SH-SY5Y (cell line): ENCODE measurements at regions not wholly inside any gene's neighbourhood (a gene's known extent, or its start where the extent isn't known, plus 50 kb on each side); places are given as distances from the start of the nearest gene placed in this dataset.

ENCODE experiments used
- GATA2 ChIP-seq: IDR thresholded peaks from 2 replicates; pipeline ENCODE4 v1.6.1; 2011; ENCODE audit warnings: mild to moderate bottlenecking, low read depth, low read length
- GATA3 ChIP-seq: IDR thresholded peaks from 2 replicates; pipeline ENCODE4 v1.6.1; 2011; ENCODE audit warnings: low read depth, mild to moderate bottlenecking, low read length, moderate library complexity

DNA sequence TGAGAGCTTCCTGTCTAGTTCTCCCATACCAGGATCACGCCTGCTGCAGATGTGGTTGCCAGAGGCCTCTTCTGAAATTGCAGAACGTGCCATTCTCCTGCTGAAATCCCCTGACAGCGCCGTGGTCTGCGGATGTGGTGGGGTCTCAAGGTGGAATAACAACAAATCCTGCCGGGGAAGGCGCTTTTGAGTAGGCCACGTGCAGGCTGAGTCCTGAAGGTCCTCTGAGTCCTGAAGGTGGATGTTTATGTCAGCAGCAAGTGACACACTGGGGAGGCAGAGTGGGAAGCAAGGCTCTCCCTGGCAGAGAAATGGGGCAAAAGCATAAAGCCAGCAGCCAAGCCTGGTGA is 241.4 kb downstream of the MYCN start:
- no peak for TF ChIP-seq GATA3
- TF ChIP-seq GATA2, result no peak

DNA sequence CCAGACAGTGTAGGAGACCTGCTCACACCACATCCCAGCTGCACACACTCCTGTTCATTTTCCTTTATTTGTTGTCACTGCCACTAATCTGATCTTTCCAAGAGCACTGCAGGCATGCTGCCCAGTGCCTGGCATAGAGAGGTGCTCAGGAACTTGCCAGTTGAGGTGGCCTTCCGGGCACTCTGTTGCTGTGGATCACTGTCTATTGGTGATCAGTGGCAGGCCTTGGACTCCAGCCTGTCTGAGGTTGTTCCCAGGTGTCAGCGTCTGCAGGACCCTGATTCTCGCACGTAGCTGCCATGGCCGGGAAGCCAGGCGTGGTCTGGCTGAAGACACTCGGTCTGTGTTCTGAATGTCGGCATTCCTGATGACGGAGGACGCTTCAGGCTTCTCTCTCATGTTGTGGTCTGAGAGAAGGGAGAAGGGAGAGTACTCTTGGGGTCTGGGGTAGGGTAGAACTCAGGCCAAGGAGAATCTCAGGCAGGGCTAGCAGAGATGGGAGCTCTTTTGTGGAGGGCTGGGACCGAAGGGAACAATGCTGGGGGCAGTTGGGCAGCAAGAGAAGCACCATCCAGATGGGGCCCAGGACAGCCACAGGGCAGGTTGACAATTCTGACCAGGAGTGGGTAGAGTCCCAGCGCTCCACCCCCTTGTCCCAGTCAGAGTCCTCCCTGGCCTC is 240.9 kb downstream of the MYCN start:
- TF ChIP-seq GATA3, result no peak
- TF ChIP-seq GATA2, result no peak

DNA sequence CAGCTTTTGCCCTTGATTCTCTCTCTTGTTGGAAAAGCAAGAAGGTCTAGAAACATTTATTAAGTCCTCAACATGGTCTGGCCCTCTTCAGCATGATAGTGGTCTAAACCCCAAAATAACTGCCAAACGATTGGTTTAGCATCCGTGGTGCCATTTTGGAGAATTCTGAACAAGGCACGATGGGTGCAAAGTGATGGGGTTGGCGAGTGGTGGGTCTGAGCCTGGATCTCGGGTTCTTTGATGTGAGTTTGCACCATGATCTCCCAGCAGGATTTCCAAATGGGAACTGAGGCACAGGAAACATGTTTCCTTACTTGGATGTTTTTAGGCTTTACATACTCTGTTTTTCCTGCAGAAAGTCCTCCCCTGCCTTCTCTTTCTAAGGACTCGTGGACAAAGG is 240.3 kb downstream of the MYCN start:
- TF ChIP-seq GATA2 (no peak), GATA3 (no peak)

DNA sequence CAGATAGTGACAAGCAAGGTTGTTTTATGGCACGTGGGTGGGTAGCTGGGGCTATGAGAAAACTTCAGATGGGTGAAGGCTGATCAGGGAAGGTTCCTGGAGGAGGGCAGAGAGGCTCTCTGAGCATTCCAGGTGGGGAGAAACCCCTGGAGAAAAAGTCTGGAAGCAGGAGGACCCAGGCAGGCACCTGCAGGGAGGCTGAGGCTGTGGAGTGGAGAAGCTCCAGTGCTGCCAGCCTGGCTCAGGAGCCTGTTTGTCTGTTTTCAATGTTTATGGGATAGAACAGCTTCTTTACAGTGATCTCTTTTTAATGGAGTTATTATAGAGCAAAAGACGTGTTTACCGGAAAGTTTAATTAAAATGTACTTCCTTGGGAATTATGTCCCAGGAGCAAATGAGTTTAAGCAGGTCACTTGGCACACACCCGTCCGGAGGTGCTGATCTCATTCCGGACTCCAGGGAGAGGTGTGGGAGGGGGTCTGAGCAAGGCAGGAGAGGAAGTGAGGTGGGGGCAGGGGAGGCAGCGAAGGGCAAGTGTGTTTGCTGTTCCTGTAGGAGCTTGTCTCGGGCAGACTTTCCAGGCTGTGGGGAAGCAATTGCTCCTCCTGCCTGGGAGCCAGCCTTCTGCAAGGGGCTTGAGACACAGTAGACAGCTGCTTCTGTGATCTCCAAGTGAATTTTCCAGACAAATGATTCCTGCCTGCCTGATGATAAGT is 239.5 kb downstream of the MYCN start:
- no peak for TF ChIP-seq GATA2
- TF ChIP-seq GATA3, result no peak

- no peak for TF ChIP-seq GATA3
- no peak for TF ChIP-seq GATA2
Observed at GRCh38 chr2:16178551-16179130, 238.3 kb downstream of the MYCN start.

DNA sequence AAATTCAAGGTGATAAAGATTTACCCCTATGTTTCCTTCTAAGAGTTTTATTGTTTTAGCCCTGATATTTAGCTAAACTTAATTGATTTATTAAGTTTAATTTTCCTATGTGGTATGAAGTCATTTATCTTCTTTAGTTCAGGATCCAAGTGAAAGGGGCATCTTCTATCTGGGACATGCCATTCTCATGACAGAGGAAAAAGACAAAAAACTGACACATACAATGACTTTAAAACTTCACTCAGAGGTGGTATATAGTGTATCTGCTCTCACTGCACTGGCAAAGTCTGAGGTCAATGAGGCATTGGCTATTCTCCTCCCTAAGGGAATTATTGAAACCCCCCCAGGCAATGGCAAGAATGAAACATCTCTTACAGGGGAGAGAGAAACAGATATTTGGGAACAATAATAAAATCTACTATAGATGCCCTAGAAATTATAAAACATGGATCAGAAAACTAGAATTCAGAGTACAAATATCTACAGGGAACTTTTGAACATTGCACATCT is 237.4 kb downstream of the MYCN start:
- TF ChIP-seq GATA3, result no peak
- no peak for TF ChIP-seq GATA2

DNA sequence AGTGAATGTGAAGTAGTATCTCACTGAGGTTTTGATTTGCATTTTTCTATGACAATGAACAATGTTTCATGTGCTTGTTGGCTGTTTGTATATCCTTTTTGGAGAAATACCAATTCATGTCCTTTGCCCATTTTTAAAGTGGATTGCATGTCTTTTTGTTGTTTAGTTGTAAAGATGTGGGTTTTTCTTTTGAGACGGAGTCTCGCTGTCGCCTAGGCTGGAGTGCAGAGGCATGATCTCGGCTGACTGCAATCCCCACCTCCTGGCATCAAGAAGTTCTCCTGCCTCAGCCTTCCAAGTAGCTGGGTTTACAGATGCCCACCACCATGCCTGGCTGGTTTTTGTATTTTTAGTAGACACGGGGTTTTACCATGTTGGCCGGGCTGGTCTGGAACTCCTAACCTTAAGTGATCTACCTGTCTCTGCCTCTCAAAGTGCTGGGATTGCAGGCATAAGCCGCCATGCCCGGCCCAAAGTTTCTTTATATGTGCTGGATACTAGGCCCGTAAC is 236.7 kb downstream of the MYCN start:
- TF ChIP-seq GATA2 (no peak), GATA3 (no peak)

GRCh38 chr2:16175247-16175825 is 235.0 kb downstream of the MYCN start:
- TF ChIP-seq GATA3 (no peak), GATA2 (no peak)

GRCh38 chr2:16174693-16175045 is 234.3 kb downstream of the MYCN start:
- TF ChIP-seq GATA3 (no peak), GATA2 (no peak)

GRCh38 chr2:16173893-16174692 is 233.7 kb downstream of the MYCN start:
- TF ChIP-seq GATA3 (no peak), GATA2 (no peak)

- no peak for TF ChIP-seq GATA3
- TF ChIP-seq GATA2, result no peak
Observed at GRCh38 chr2:16172324-16173175, 232.2 kb downstream of the MYCN start.

GRCh38 chr2:16171425-16171920 is 231.1 kb downstream of the MYCN start:
- no peak for TF ChIP-seq GATA3
